KMS-11 (cell line): ENCODE measurements at regions not wholly inside any gene's neighbourhood (a gene's known extent, or its start where the extent isn't known, plus 50 kb on each side); places are given as distances from the start of the nearest gene placed in this dataset.
"Not testable (repeated sequence)": the region's sequence is repeated elsewhere in the genome, so short reads cannot be mapped to it uniquely, and the experiment has no call there.

Experiments
- H2AFZ ChIP-seq: fragments of 200-600 bp; sonication (generic); 2 replicates; pipeline ENCODE4 v1.6.1; 2016; ENCODE audit warnings: antibody characterized with exemption, mixed run types, low read depth
- H3K27ac ChIP-seq: fragments of 200-600 bp; sonication (generic); 2 replicates; pipeline ENCODE4 v1.6.1; 2016; ENCODE audit warnings: mild to moderate bottlenecking, mixed run types
- H3K27me3 ChIP-seq: fragments of 200-600 bp; sonication (generic); 2 replicates; pipeline ENCODE4 v1.6.1; 2017; ENCODE audit warnings: mild to moderate bottlenecking, low read depth, mixed run types, moderate library complexity; ENCODE audit not compliant: insufficient read depth
- H3K36me3 ChIP-seq: fragments of 200-600 bp; sonication (generic); 2 replicates; pipeline ENCODE4 v1.6.1; 2017; ENCODE audit warnings: mild to moderate bottlenecking, mixed run types; ENCODE audit not compliant: insufficient read depth
- H3K4me1 ChIP-seq: fragments of 200-600 bp; sonication (generic); 2 replicates; pipeline ENCODE4 v1.6.1; 2016; ENCODE audit warnings: mild to moderate bottlenecking, low read depth, mixed run types; ENCODE audit not compliant: poor library complexity, severe bottlenecking
- H3K4me2 ChIP-seq: fragments of 200-600 bp; sonication (generic); 2 replicates; pipeline ENCODE4 v1.7.0; 2016; ENCODE audit warnings: mild to moderate bottlenecking, mixed run types
- H3K4me3 ChIP-seq: fragments of 200-600 bp; sonication (generic); IDR thresholded peaks from 2 replicates; pipeline ENCODE4 v1.6.1; 2017; ENCODE audit warnings: low read depth, low read length, mixed read lengths; ENCODE audit not compliant: insufficient read depth
- H3K79me2 ChIP-seq: fragments of 200-600 bp; sonication (generic); 2 replicates; pipeline ENCODE4 v1.6.1; 2016; ENCODE audit warnings: low read depth, mixed run types; ENCODE audit not compliant: insufficient read depth
- H3K9ac ChIP-seq: fragments of 200-600 bp; sonication (generic); 2 replicates; pipeline ENCODE4 v1.6.1; 2016; ENCODE audit warnings: mild to moderate bottlenecking, mixed run types
- H4K20me1 ChIP-seq: fragments of 200-600 bp; sonication (generic); 2 replicates; pipeline ENCODE4 v1.6.1; 2016; ENCODE audit warnings: mild to moderate bottlenecking, mixed run types; ENCODE audit not compliant: insufficient read depth
- CTCF ChIP-seq: fragments of 200-600 bp; sonication (generic); conservative IDR thresholded peaks from 2 replicates; pipeline ENCODE4 v1.6.1; 2017; ENCODE audit warnings: low read depth, mild to moderate bottlenecking, antibody characterized with exemption, low read length, moderate library complexity, mixed read lengths

GRCh38 chr11:44366741-44367140, 56.8 kb upstream of the ALX4 start:
- Histone ChIP-seq H3K4me1 (no peaks in the 10 kb centered on the region), H3K4me2 (no peak overlapping the region), H3K79me2 (no peaks in the 10 kb centered on the region), H3K4me3 (no peak overlapping the region), H3K9ac (no peak overlapping the region), H3K36me3 (no peaks in the 10 kb centered on the region), H2AFZ (no peak overlapping the region), H3K27me3 (no peaks in the 10 kb centered on the region), H4K20me1 (no peaks in the 10 kb centered on the region), H3K27ac (no peak overlapping the region)
- no peak for TF ChIP-seq CTCF

GRCh38 chr11:44367452-44367851, 57.5 kb upstream of the ALX4 start:
- H3K9ac ChIP-seq, result no peak overlapping the region
- no peak for TF ChIP-seq CTCF
- no peaks in the 10 kb centered on the region for H3K36me3 ChIP-seq
- no peak overlapping the region for H3K4me2 ChIP-seq
- no peaks in the 10 kb centered on the region for H3K4me1 ChIP-seq
- no peak overlapping the region for H2AFZ ChIP-seq
- H3K79me2 ChIP-seq, result no peaks in the 10 kb centered on the region
- H3K4me3 ChIP-seq, result no peak overlapping the region
- H3K27ac ChIP-seq, result no peak overlapping the region
- H3K27me3 ChIP-seq, result no peaks in the 10 kb centered on the region
- H4K20me1 ChIP-seq, result no peaks in the 10 kb centered on the region

GRCh38 chr11:44368886-44369285, 58.9 kb upstream of the ALX4 start:
- TF ChIP-seq CTCF, result no peak
- H3K27me3 ChIP-seq, result no peaks in the 10 kb centered on the region
- no peaks in the 10 kb centered on the region for H3K4me1 ChIP-seq

GRCh38 chr11:44371042-44371441, 61.1 kb upstream of the ALX4 start:
- not testable (repeated sequence) for H3K9ac ChIP-seq, H3K4me2 ChIP-seq, H3K79me2 ChIP-seq, H3K36me3 ChIP-seq, H3K4me3 ChIP-seq, H4K20me1 ChIP-seq, H3K27me3 ChIP-seq, H3K27ac ChIP-seq, H2AFZ ChIP-seq, H3K4me1 ChIP-seq

More at GRCh38 chr11:44368886-44369285, 58.9 kb upstream of the ALX4 start:
- no peak overlapping the region for H3K4me3 ChIP-seq
- H3K9ac ChIP-seq, result no peak overlapping the region
- no peaks in the 10 kb centered on the region for H3K36me3 ChIP-seq
- no peaks in the 10 kb centered on the region for H4K20me1 ChIP-seq
- H3K79me2 ChIP-seq, result no peaks in the 10 kb centered on the region
- H3K27ac ChIP-seq, result no peak overlapping the region
- H3K4me2 ChIP-seq, result no peak overlapping the region
- no peak overlapping the region for H2AFZ ChIP-seq

GRCh38 chr11:44371706-44372105, 61.8 kb upstream of the ALX4 start:
- Histone ChIP-seq H4K20me1 (no peaks in the 10 kb centered on the region), H2AFZ (no peak overlapping the region), H3K27me3 (no peaks in the 10 kb centered on the region), H3K27ac (no peak overlapping the region), H3K4me2 (no peak overlapping the region), H3K79me2 (no peaks in the 10 kb centered on the region), H3K36me3 (no peaks in the 10 kb centered on the region), H3K4me1 (no peaks in the 10 kb centered on the region), H3K9ac (no peak overlapping the region), H3K4me3 (no peak overlapping the region)
- no peak for TF ChIP-seq CTCF
